GM18505 (cell line): ENCODE measurements at regions not wholly inside any gene's neighbourhood (a gene's known extent, or its start where the extent isn't known, plus 50 kb on each side); places are given as distances from the start of the nearest gene placed in this dataset.
"Not testable (repeated sequence)": the region's sequence is repeated elsewhere in the genome, so short reads cannot be mapped to it uniquely, and the experiment has no call there.

Source experiments
- ATAC-seq: cut with Tn5 transposase; IDR thresholded peaks from one replicate; pipeline ENCODE4 v1.9.1; 2021; ENCODE audit not compliant: unreplicated experiment
- POLR2A ChIP-seq: IDR thresholded peaks from 4 replicates; pipeline ENCODE4 v1.6.1; 2011; ENCODE audit warnings: borderline replicate concordance; ENCODE audit not compliant: insufficient read depth, insufficient read length; ENCODE audit errors: extremely low read depth

DNA sequence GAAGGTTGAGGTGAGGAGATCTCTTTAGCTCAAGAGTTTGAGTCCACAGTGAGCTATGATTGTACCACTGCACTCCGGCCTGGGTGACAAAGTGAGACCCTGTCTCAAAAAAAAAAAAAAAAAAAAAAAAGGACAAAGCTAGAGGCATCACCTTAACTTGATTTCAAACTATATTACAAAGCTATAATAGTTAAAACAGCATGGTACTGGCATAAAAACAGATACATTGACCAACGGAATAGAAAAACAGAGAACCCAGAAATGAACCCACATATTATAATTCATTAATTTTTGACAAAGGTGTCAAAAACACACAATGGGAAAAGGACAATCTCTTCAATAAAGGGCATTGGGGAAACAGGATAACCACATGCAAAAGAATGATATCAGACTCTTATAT lies 50.8 kb upstream of the MBOAT1 start:
- ATAC-seq = no peak
- no peak for TF ChIP-seq POLR2A

- no peak for TF ChIP-seq POLR2A
- no peak for ATAC-seq
Measured at GRCh38 chr6:20265842-20266241, 53.6 kb upstream of the MBOAT1 start.

GRCh38 chr6:20266851-20267608 lies 54.8 kb upstream of the MBOAT1 start:
- no peak for ATAC-seq
- no peak for TF ChIP-seq POLR2A

- TF ChIP-seq POLR2A = no peak
- ATAC-seq = no peak
Measured at GRCh38 chr6:20269181-20269580, 56.9 kb upstream of the MBOAT1 start.

DNA sequence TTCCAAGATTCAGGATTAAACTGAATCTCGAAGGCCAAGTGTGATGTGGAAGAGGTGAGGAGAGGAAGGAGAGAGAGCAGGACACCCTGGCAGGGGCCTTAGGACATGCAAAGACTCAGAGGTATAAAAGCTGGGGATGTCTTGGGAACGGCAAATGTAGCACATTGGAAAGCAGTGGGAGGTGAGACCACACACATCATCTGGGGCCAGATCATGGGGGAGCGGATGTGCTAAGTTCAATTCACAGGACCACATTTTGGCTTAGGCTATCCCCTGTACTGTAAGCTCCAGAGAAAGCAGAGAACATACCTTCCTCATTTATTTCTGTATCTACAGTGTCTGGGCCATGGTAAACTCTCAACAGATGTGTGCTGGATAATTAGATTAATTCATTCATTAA lies 59.5 kb upstream of the MBOAT1 start:
- ATAC-seq = no peak
- TF ChIP-seq POLR2A = no peak

GRCh38 chr6:20274137-20274536 lies 61.9 kb upstream of the MBOAT1 start:
- no peak for TF ChIP-seq POLR2A
- ATAC-seq = no peak

- ATAC-seq = not testable (repeated sequence)
Measured at GRCh38 chr6:20275837-20276236, 63.6 kb upstream of the MBOAT1 start.

DNA sequence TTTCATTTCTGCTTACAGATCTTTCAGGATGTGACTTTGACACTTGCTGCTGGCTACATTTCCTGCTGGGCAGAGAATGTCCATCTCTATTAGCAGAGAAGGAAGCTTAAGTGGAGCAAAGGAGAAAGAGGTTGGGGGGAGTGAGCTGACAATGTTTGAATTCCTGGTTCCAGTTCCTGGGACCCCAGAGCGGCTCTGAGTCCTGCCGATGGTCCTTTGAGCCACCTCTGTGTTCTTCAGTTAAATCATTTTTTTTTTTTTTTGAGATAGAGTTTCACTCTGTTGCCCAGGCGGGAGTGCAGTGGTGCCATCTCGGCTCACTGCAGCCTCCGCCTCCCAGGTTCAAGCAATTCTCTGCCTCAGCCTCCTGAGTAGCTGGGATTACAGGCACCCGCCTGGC lies 65.5 kb upstream of the MBOAT1 start:
- not testable (repeated sequence) for ATAC-seq

DNA sequence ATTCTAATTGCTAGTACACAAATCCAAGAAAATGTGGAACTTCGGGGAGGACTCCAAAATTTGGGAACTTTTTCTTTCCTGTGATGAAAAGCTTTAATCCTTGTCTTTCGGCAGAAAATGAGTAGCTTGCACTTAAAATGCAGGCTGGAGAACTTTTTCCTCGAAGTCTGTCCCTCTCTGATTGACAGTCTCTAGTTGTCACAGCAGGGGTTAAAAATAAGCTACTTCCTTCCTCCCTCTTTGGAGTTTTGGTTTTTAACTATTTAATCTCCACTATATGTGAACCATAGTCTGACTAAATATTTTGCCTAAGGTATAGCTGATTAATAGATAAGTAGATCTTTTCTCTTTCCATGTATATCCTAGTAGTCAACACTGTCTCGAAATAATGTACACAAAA lies 66.8 kb upstream of the MBOAT1 start:
- ATAC-seq = no peak
- no peak for TF ChIP-seq POLR2A

DNA sequence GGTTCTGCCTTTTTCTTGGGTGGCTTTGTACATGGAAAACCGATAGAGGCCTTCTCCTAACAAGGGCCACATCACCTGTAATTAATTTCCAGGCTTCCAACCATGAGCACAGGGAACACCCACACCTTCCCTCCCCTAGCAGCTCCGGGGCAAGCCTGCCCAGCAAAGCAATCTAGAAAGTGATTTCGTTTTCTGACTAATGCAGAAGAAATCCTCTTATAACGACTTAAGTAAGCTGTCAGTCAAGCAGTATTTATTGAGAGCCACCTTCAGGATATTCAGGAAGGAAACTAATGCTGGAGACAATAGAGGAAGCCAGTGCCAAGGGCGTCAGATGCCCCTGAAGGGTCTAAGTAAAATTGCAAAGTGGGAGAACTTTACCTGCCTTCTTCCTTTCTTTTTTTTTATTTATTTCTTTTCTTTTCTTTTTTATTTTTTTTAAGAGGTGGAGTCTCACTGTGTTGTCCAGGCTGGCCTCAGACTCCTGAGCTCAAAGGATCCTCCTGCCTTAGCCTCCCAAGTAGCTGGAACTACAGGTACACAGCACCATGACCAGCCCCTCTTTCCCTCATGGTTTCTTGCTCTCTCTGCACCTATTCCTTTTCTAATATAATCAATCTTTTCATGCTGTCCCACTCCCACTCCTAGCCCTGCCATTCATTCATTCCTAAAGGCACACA lies 67.5 kb upstream of the MBOAT1 start:
- ATAC-seq = no peak

GRCh38 chr6:20280288-20280621 lies 68.0 kb upstream of the MBOAT1 start:
- no peak for TF ChIP-seq POLR2A
- ATAC-seq = no peak

More for the DNA sequence above, 67.5 kb upstream of the MBOAT1 start:
- no peak for TF ChIP-seq POLR2A

- no peak for TF ChIP-seq POLR2A
- no peak for ATAC-seq
Measured at GRCh38 chr6:20284672-20285071, 72.4 kb upstream of the MBOAT1 start.

DNA sequence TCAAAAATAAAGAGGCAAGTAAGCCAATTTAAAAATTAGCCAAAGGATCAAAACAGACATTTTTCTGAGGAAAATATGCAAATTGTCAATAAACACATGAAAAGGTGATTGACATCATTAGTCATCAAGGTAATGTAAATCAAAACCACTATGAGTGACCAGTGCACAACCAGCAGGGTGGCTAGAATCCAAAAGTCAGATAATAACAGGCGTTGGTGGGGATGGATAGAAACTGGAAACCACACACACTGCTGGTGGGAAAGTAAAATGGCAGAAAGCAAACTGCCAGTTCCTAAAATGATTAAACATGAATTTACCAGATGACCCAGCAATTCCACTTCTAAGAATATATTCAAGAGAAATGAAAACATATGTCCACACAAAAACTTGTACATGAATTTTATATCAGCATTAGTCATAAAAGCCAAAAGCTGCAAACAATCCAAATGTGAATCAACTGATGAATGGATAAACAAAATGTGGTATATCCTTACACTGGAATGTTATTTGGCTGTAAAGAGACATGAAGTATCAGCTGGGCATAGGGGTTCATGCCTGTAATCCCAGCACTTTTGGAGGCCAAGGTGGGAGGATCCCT lies 74.8 kb upstream of the MBOAT1 start:
- no peak for ATAC-seq
- no peak for TF ChIP-seq POLR2A
